ENCODE measurements at regions not wholly inside any gene's neighbourhood (a gene's known extent, or its start where the extent isn't known, plus 50 kb on each side); places are given as distances from the start of the nearest gene placed in this dataset.

DNA sequence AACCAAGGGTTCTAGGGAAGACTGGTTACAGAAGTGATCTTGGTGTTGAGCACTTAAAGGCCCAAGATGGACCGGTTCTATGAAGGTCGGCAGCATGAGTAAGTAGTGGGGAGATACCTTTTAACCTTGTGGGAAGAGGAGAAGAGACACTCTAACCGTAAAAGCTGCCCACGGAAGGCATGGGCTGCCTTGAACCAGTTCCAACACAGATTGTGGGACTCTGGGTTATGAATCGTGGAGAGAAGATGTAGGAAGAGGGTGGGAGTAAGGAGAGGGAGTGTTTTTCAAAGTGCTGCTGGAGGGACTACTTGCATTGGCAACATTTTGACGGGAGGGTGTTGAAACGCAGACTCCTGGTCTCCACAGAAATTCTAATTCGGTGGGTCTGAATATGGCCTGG lies 67.1 kb downstream of the CRYGS start:
- TF ChIP-seq CTCF (IDR thresholded peaks at IDR 0.05 in 2 of 3, conservative IDR thresholded peaks at IDR 0.05 in 1 of 3; ENCODE audit: insufficient read depth in 2 of 3, low read depth in 1 of 3, low read length in 3 of 3) = no peak
- TF ChIP-seq, protein P1, sequence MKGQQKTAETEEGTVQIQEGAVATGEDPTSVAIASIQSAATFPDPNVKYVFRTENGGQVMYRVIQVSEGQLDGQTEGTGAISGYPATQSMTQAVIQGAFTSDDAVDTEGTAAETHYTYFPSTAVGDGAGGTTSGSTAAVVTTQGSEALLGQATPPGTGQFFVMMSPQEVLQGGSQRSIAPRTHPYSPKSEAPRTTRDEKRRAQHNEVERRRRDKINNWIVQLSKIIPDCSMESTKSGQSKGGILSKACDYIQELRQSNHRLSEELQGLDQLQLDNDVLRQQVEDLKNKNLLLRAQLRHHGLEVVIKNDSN (CRISPR knock-in tag; IDR thresholded peaks at IDR 0.05) = no peak
- no peak for TF ChIP-seq IRF1 (CRISPR knock-in tag; IDR thresholded peaks at IDR 0.05; ENCODE audit: borderline replicate concordance)
- TF ChIP-seq ZNF24 (IDR thresholded peaks at IDR 0.05) = no peak
- TF ChIP-seq ZBED1 (IDR thresholded peaks at IDR 0.05) = no peak
- TF ChIP-seq KAT7 (CRISPR knock-in tag; IDR thresholded peaks at IDR 0.05; ENCODE audit: borderline replicate concordance) = no peak
- no peak for TF ChIP-seq RAD21 (CRISPR knock-in tag; conservative IDR thresholded peaks at IDR 0.05 in 1 of 2, IDR thresholded peaks at IDR 0.05 in 1 of 2)
- no peak for TF ChIP-seq SMAD4 (CRISPR knock-in tag; conservative IDR thresholded peaks at IDR 0.05)
- TF ChIP-seq CUX1 (CRISPR knock-in tag; IDR thresholded peaks at IDR 0.05) = no peak
- TF ChIP-seq ZC3H4 (CRISPR knock-in tag; IDR thresholded peaks at IDR 0.05; ENCODE audit: borderline replicate concordance) = no peak

All from K562 (cell line).